ENCODE measurements at regions not wholly inside any gene's neighbourhood (a gene's known extent, or its start where the extent isn't known, plus 50 kb on each side); places are given as distances from the start of the nearest gene placed in this dataset.

- TF ChIP-seq CTCF (IDR thresholded peaks at IDR 0.05) (no peak), EZH2 (IDR thresholded peaks at IDR 0.05) (no peak), EZH2phosphoT487 (IDR thresholded peaks at IDR 0.05) (no peak)
Measured at GRCh38 chrX:139002319-139002718, 290.8 kb upstream of the FGF13 start.
